GM19438 (cell line): ENCODE measurements at regions not wholly inside any gene's neighbourhood (a gene's known extent, or its start where the extent isn't known, plus 50 kb on each side); places are given as distances from the start of the nearest gene placed in this dataset.
"Not testable (repeated sequence)": the region's sequence is repeated elsewhere in the genome, so short reads cannot be mapped to it uniquely, and the experiment has no call there.

Source experiments
- ATAC-seq: cut with Tn5 transposase; IDR thresholded peaks from one replicate; pipeline ENCODE4 v1.9.1; 2021; ENCODE audit warnings: low read depth; ENCODE audit not compliant: unreplicated experiment

DNA sequence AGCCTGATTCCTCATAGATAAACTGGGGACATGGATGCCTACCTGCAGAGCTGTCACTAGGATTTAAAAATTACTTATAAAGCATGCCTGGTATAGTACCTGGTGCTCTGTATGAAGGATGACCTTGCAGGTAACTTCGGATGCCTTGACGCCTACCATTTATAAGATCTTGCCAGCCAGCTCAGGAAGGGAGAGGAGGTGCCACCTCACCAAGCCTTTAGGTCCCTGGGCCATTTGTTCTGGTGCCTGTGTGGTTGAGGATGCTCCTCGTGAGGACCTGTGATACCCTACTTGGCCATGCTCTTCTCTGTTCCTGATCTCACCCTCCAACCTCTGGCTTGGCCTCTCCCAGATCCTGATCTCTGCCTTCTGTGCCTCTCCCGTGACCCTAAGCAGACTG lies 85.2 kb downstream of the FDX1 start:
- ATAC-seq = no peak

DNA sequence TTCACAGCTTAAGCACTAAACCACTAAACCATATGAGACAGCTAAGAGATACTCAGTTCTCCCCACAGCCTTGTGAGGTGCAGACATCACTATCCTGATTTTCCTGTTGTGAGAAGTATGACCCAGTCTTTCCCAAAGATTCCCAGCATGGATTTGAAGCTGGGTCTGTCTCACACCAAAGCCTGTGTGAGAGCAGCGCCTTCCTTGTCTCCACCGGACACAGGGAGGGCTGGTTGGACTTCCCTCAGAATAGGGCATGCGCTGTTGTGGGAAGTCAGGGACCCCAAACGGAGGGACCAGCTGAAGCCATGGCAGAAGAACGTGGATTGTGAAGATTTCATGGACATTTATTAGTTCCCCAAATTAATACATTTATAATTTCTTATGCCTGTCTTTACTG lies 87.6 kb downstream of the FDX1 start:
- not testable (repeated sequence) for ATAC-seq

DNA sequence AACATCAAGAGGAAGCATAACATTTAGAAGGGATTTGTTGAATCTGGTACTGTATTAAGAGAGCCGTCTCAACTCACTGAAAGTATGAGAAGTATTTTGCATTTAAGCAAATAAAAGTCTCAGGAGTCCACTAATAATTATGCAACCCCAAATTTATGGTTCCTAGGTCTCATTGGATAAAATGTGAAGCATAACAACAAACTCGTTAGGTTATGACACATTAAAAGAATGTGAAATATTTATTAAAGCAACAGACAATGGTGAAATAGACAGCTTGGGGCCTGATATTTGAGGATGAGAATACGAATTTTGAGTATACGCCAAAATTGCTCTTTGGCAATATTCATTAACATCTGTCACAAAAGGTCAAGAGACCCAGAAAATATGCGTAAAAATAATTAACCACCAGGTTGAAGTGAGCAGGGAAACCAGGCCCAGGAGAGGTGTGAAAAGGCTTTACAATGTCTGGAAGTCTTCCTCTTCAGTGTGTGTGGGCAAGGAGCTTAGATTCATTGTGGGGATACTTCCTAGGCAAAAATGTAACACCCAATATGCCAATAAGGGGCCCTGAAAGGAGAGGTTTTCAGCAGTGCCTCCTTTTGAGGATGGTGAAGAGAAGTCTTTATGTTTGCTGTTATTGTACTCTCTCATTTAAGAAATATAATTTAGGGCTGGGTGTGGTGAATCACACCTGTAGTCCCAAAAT lies 89.2 kb downstream of the FDX1 start:
- ATAC-seq = no peak

DNA sequence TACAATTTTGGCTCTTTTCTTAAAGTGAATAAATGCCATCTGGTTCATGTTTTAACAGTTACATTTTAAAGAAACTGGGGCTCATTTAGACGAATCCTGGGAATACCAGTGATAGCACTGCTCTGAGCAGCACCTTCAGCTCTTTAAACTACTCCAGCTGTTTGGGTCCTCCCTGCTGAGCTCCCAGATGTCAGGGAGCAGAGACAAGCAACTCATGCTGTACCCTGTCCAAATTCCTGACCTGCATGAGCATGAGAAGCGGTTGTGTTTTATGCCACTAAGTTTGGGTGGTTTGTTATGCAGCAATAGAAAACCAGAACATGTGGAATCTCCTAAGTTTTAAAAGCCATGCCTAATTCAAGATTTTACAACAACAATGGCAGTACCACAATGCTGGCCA lies 90.0 kb downstream of the FDX1 start:
- no peak for ATAC-seq

DNA sequence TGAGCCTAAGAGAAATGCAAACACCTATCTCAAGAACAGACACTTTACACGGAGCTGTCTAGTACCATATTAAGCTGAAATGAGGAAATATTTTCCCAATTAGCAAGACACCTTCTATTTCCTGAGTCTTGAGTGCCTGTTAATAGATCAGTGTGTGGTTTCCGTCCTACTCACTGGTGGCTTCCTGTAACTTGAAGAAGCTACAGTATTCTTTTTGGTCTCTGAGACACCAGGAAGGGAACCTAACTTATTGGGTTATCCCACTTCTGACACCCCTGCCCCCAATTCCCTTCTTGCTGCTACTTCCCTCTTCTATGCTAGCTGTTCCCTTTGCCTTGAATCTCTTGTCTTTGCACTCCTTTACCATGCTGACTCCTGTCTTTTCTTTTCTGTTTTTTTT lies 92.7 kb downstream of the FDX1 start:
- ATAC-seq = no peak

DNA sequence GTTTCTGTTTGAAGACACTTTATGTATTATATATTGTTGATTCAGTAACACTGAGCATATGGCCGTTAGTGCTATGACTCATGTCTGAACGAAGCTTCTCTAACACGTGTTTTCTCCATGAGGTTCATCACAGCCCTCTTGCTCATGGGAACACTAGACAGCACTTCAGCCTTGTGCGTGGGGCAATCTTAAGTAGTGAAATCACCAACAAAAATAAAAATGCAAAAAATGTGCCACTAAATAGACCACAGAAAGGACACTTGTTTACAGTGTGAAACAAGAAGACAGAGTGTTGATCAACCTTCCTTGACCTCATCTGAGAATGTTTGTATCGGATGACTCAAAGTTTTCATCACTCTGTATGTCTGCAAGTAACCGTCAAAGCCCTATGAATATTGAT lies 94.5 kb downstream of the FDX1 start:
- no peak for ATAC-seq

DNA sequence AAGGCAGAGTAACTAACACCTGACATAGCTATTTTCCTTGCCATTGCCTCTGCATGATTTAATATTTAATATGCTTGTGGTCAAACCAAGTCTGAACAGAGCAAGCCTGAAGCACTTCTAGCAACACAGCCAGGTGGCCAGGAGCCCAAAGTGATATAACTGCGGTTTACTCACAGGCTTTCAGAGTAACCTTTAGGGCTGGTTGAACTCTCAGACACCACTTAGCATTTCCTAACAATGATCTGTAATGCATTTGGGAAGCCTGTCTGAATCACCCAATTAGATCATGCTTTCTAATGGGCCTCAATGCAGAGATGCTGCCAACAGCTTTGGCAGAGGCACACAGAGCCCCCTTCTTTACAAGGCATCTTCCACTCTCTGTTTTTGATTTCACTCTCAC lies 96.1 kb downstream of the FDX1 start:
- peak; percentile 92 for ATAC-seq

DNA sequence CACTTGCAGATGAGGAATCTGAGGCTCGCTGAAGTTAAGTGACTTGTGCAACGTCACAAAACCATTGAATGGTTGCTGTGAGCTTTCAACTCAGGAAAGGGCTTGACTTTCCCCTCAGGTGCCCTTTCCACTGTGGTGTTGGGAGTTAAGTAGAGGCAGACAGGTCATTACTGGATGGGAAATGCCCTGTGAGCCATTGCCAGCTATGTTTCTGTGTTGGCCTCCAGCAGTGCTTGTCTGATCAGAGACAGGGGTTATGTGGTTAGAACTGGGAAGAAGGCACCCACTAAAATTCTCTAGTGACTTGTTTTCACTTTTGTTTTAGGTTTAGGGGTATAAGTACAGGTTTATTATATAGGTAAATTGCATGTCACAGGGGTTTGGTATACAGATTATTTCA lies 96.6 kb downstream of the FDX1 start:
- peak; percentile 66 for ATAC-seq
